Endothelial cell of umbilical vein (primary cell): ENCODE measurements at regions not wholly inside any gene's neighbourhood (a gene's known extent, or its start where the extent isn't known, plus 50 kb on each side); places are given as distances from the start of the nearest gene placed in this dataset.

Source experiments
- BruUV-seq: library from RNA; stranded (reverse); fragments of 400-500 nt; replicated peaks from 2 replicates; lab custom pipeline; 2021; lab: Mats Ljungman, UMichigan
- CTCF ChIA-PET: fragments of 300-600, 350-600 bp; sonication (Branson Sonifier 250); formaldehyde crosslinking; loops from one replicate; lab custom pipeline; 2021; ENCODE audit warnings: antibody characterized with exemption, inconsistent platforms; lab: Charles Lee
- POLR2A ChIA-PET: fragments of 300-600, 350-600 bp; sonication (Branson Sonifier 250); formaldehyde crosslinking; loops from one replicate; lab custom pipeline; 2021; ENCODE audit warnings: antibody characterized with exemption, inconsistent platforms; lab: Charles Lee
- DNase-seq: peaks from one replicate; pipeline ENCODE4 v3.0.0-alpha.2; 2011; ENCODE audit warnings: low read depth, low spot score
- FAIRE-seq: peaks from 2 replicates; lab custom pipeline; 2011; peaks lifted over from hg19 to GRCh38; lab: Jason Lieb, UNC
- H2AFZ ChIP-seq: 2 replicates; pipeline ENCODE4 v1.6.0; 2012; ENCODE audit warnings: low read depth, low read length, control low read depth, inconsistent platforms
- H3K27ac ChIP-seq: 2 replicates; pipeline ENCODE4 v1.5.1; 2011; ENCODE audit warnings: low read depth, mild to moderate bottlenecking, control low read depth, low read length, moderate library complexity; ENCODE audit not compliant: insufficient read depth
- H3K27me3 ChIP-seq, 2 experiments: 2 replicates each; pipeline versions ENCODE4 v1.6.0 to v1.6.1; 2011; ENCODE audit warnings: low read length in 2 of 2, mixed read lengths in 1 of 2; ENCODE audit not compliant: control insufficient read depth in 2 of 2, insufficient read depth in 2 of 2
- H3K36me3 ChIP-seq, 2 experiments: 2 replicates in 1 of 2; 3 replicates in 1 of 2; pipeline ENCODE4 v1.5.1; 2011; ENCODE audit warnings: low read length in 2 of 2, mild to moderate bottlenecking in 1 of 2, moderate library complexity in 1 of 2; ENCODE audit not compliant: control insufficient read depth in 2 of 2, insufficient read depth in 2 of 2; ENCODE audit errors: extremely low read depth in 1 of 2
- H3K4me1 ChIP-seq: 3 replicates; pipeline ENCODE4 v1.5.1; 2011; ENCODE audit warnings: mild to moderate bottlenecking, low read length; ENCODE audit not compliant: control insufficient read depth, insufficient read depth; ENCODE audit errors: extremely low read depth
- H3K4me2 ChIP-seq: 2 replicates; pipeline ENCODE4 v1.6.1; 2011; ENCODE audit warnings: low read length, control low read depth, mixed read lengths; ENCODE audit not compliant: insufficient read depth
- H3K4me3 ChIP-seq, 3 experiments: fragments of 200-600 bp in 1 of 3; sonication (generic), shearing (Covaris generic) in 1 of 3; replicated peaks in 1 of 3; 2 replicates each; pipeline ENCODE4 v1.5.1; 2011 to 2016; ENCODE audit warnings: control low read depth in 3 of 3, low read length in 3 of 3, mild to moderate bottlenecking in 2 of 3, inconsistent platforms in 1 of 3, low read depth in 1 of 3, moderate library complexity in 1 of 3; ENCODE audit not compliant: insufficient read depth in 1 of 3
- H3K79me2 ChIP-seq: 2 replicates; pipeline ENCODE4 v1.6.0; 2012; ENCODE audit warnings: low read length, inconsistent platforms; ENCODE audit not compliant: control insufficient read depth, insufficient read depth
- H3K9ac ChIP-seq: replicated peaks from 2 replicates; pipeline ENCODE3; 2011; ENCODE audit warnings: low read length, control low read depth; ENCODE audit not compliant: insufficient read depth; ENCODE audit errors: extremely low read depth
- H3K9me1 ChIP-seq: replicated peaks from 3 replicates; pipeline ENCODE4 v1.6.0; 2011; ENCODE audit warnings: mild to moderate bottlenecking, low read length; ENCODE audit not compliant: control insufficient read depth, insufficient read depth; ENCODE audit errors: extremely low read depth
- H3K9me3 ChIP-seq: replicated peaks from 2 replicates; pipeline ENCODE4 v1.5.1; 2012; ENCODE audit warnings: low read length, inconsistent platforms; ENCODE audit not compliant: control insufficient read depth, insufficient read depth
- H4K20me1 ChIP-seq: replicated peaks from 2 replicates; pipeline ENCODE3; 2011; ENCODE audit warnings: mild to moderate bottlenecking, low read length; ENCODE audit not compliant: control insufficient read depth, insufficient read depth; ENCODE audit errors: extremely low read depth
- EZH2 ChIP-seq: IDR thresholded peaks from 2 replicates; pipeline ENCODE4 v1.6.1; 2012; ENCODE audit warnings: borderline replicate concordance, low read depth, mild to moderate bottlenecking, moderate library complexity, low read length, inconsistent platforms; ENCODE audit not compliant: severe bottlenecking
- FOS ChIP-seq: IDR thresholded peaks from 2 replicates; pipeline ENCODE4 v1.6.1; 2011; ENCODE audit warnings: mild to moderate bottlenecking, low read length, moderate library complexity, borderline replicate concordance; ENCODE audit not compliant: insufficient read depth
- GATA2 ChIP-seq: IDR thresholded peaks from 2 replicates; pipeline ENCODE4 v1.7.0; 2011; ENCODE audit warnings: low read depth, mild to moderate bottlenecking, moderate library complexity, mixed read lengths, low read length; ENCODE audit not compliant: insufficient read length, insufficient read depth
- JUN ChIP-seq: IDR thresholded peaks from 2 replicates; pipeline ENCODE4 v1.6.1; 2011; ENCODE audit warnings: borderline replicate concordance, low read depth; ENCODE audit not compliant: insufficient read length, insufficient read depth
- MYC ChIP-seq: IDR thresholded peaks from one replicate; pipeline ENCODE4 v1.6.1; 2011; ENCODE audit warnings: mild to moderate bottlenecking, low read depth, low read length
- POLR2A ChIP-seq: IDR thresholded peaks from 2 replicates; pipeline ENCODE4 v1.6.1; 2012; ENCODE audit warnings: low read depth, mild to moderate bottlenecking, control low read depth, low read length
- POLR2AphosphoS5 ChIP-seq: IDR thresholded peaks from 2 replicates; pipeline ENCODE4 v1.6.1; 2012; ENCODE audit warnings: low read depth, mild to moderate bottlenecking, control low read depth, low read length, moderate library complexity; ENCODE audit not compliant: insufficient read depth
- dilution Hi-C: fragments of 300-500 bp; cut with MboI; formaldehyde crosslinking; loops from one replicate; pipeline ENCODE4 v1.15.0; 2019; ENCODE audit warnings: low sequenced_read_pairs; ENCODE audit not compliant: extremely low pct_ligation_motif_present
- intact Hi-C: fragments of 100-400 bp; cut with micrococcal nuclease; formaldehyde crosslinking; loops from one replicate; pipeline ENCODE4 v1.10.0; 2022
- TF ChIP-seq, protein P1 (sequence below): IDR thresholded peaks from 2 replicates; pipeline ENCODE4 v1.6.1; 2011; ENCODE audit not compliant: insufficient read depth, insufficient read length
- TF ChIP-seq, protein P2 (sequence below), 2 donors: IDR thresholded peaks; 1 replicate in 1 of 2; 2 replicates in 1 of 2; pipeline ENCODE4 v1.5.1; 2011; ENCODE audit warnings: low read length in 2 of 2, mild to moderate bottlenecking in 2 of 2, moderate library complexity in 2 of 2, control low read depth in 1 of 2, inconsistent platforms in 1 of 2, low read depth in 1 of 2; ENCODE audit not compliant: insufficient read depth in 1 of 2; ENCODE audit errors: extremely low read depth in 1 of 2

DNA sequence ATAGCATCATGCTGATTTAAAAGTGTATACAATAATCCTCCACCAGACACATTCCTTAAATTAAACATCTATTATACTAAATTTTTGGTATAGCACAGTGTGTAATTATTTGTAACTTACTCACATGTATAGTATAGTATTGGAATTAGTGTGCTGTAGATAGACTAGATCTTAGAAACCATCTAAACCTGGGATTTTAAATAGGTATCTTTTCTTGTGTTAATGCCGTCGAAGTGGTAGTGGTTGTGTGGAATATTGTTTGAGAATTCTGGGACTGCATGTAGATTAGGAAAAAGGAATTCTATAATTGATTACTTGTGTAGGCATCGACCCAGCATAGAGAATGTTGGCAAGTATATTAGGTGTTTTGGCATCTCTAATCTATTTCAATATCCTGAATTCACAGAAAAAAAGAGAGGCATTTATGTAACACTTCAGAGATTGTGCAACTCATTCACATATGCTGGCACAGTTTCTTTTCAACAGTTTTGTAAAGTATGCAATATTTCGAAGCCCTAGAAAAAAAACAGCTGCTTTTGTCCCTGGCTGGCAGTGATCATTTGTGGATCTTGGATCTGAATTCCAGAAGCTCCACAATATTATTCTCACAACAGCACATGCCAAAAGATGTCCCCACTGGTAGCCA is 145.5 kb upstream of the AGR3 start:
- no peaks in the 10 kb centered on the region for H3K79me2 ChIP-seq
- no peaks in the 10 kb centered on the region for H4K20me1 ChIP-seq
- H2AFZ ChIP-seq, result no peak overlapping the region
- H3K4me2 ChIP-seq, result no peak overlapping the region
- no peak overlapping the region for H3K9ac ChIP-seq
- no peak for DNase-seq
- no peaks in the 10 kb centered on the region for H3K9me1 ChIP-seq
- H3K4me3 ChIP-seq, result no peak overlapping the region
- no TSS peak for BruUV-seq
- dilution Hi-C loops (no loop called here), intact Hi-C loops (no loop called here)
- ChIA-PET POLR2A (interaction anchor here (0.6 kb wide), 1 partner anchor 11 kb away, joined by 3 read pairs; no protein-coding TSS in a partner anchor), CTCF (interaction anchor here (1.0 kb wide), 1 partner anchor 44 kb away, joined by 3 read pairs; no protein-coding TSS in a partner anchor)
- H3K9me3 ChIP-seq, result no peaks in the 10 kb centered on the region
- no peak for FAIRE-seq
- TF ChIP-seq POLR2A, result no peak
- TF ChIP-seq MYC, result no peak
- no peak for TF ChIP-seq EZH2
- TF ChIP-seq JUN, result no peak
- TF ChIP-seq POLR2AphosphoS5, result no peak
- TF ChIP-seq GATA2, result no peak
- TF ChIP-seq, protein P1, sequence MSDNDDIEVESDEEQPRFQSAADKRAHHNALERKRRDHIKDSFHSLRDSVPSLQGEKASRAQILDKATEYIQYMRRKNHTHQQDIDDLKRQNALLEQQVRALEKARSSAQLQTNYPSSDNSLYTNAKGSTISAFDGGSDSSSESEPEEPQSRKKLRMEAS, result no peak
- TF ChIP-seq, protein P2, sequence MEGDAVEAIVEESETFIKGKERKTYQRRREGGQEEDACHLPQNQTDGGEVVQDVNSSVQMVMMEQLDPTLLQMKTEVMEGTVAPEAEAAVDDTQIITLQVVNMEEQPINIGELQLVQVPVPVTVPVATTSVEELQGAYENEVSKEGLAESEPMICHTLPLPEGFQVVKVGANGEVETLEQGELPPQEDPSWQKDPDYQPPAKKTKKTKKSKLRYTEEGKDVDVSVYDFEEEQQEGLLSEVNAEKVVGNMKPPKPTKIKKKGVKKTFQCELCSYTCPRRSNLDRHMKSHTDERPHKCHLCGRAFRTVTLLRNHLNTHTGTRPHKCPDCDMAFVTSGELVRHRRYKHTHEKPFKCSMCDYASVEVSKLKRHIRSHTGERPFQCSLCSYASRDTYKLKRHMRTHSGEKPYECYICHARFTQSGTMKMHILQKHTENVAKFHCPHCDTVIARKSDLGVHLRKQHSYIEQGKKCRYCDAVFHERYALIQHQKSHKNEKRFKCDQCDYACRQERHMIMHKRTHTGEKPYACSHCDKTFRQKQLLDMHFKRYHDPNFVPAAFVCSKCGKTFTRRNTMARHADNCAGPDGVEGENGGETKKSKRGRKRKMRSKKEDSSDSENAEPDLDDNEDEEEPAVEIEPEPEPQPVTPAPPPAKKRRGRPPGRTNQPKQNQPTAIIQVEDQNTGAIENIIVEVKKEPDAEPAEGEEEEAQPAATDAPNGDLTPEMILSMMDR (IDR thresholded peaks at IDR 0.05; ENCODE audit: extremely low read depth in 1 of 2, insufficient read depth in 1 of 2, low read depth in 1 of 2, low read length in 2 of 2), result no peak
- no peak for TF ChIP-seq FOS
- no peaks in the 10 kb centered on the region for H3K27me3 ChIP-seq
- no peaks in the 10 kb centered on the region for H3K36me3 ChIP-seq
- H3K4me1 ChIP-seq, result peaks cover 10% of the 10 kb centered on the region
- H3K27ac ChIP-seq, result no peak overlapping the region
